G401 (cell line): ENCODE measurements at regions not wholly inside any gene's neighbourhood (a gene's known extent, or its start where the extent isn't known, plus 50 kb on each side); places are given as distances from the start of the nearest gene placed in this dataset.

Source experiments
- DNase-seq: peaks from one replicate; pipeline ENCODE4 v3.0.0-alpha.2; 2015; ENCODE audit warnings: low spot score
- in situ Hi-C: cut with HindIII; loops from 2 replicates; pipeline ENCODE4 v1.10.0; 2016; ENCODE audit warnings: low sequenced_read_pairs, mixed read lengths

- no peak for DNase-seq
Measured at GRCh38 chr2:37468170-37468569, 123.7 kb downstream of the QPCT start.

DNA sequence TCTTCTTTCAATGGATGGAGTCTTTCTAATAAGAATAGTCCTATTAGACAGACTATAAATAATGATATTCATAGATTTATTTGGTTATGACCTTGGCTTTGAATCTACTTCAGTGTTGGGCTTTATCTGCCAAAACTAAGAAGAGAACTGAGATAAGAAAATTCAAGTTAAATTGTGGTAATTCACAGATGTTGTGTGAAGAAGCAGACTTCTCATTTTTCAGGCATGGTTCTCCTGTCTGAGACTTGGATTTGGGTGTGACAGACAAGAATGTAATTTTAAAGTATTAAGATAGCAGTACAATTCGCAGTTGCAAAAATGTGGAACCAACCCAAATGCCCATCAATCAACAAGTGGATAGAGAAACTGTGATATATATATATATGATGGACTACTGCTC lies 124.7 kb downstream of the QPCT start:
- no peak for DNase-seq
- in situ Hi-C loops = no loop called here

More at GRCh38 chr2:37468170-37468569, 123.7 kb downstream of the QPCT start:
- in situ Hi-C loops = no loop called here

GRCh38 chr2:37471104-37471503 lies 126.7 kb downstream of the QPCT start:
- in situ Hi-C loops = no loop called here

GRCh38 chr2:37471994-37472393 lies 127.6 kb downstream of the QPCT start:
- in situ Hi-C loops = no loop called here
- DNase-seq = no peak

More at GRCh38 chr2:37471104-37471503, 126.7 kb downstream of the QPCT start:
- no peak for DNase-seq

DNA sequence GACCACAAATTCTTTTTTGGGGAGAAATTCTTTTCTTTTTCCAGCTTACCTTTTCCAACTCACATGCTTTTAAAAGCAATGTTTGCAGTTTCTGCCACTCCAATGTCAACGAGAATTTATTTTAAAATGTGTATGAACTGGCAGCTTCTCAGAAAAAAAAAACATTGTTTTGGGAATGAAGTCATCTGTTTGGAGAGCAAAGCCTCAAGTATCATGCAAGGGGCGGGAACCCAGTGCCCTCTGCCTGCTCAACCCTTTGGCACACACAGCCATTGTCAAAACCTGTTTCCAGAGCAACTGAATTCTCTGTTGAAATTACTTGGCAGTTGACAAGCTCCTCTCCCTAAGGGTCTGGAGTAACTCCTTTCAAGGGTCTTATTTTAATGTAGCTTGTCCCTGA lies 128.5 kb downstream of the QPCT start:
- in situ Hi-C loops = no loop called here
- DNase-seq = no peak

DNA sequence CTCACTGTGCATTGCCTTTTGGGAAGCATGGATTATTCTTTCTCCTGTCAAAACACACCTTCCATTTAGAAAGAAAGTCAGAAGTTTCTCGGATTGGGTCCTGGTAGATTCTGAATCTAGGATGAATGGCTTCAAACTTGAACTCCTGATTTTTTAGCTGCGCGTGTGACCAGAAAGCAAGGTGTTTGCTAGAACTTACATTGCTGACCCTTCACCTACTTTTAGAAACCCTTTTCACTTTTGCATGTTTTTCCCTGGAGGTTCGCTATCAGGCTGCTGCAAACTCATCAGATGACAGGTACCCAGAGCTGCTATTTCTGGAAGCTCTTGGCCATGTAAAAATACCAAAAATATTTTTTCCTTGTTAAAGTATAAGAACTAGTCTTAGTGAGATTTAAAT lies 132.0 kb downstream of the QPCT start:
- no peak for DNase-seq
- in situ Hi-C loops = no loop called here

- in situ Hi-C loops = no loop called here
- no peak for DNase-seq
Measured at GRCh38 chr2:37477921-37478320, 133.5 kb downstream of the QPCT start.

GRCh38 chr2:37481244-37481643 lies 136.8 kb downstream of the QPCT start:
- in situ Hi-C loops = no loop called here
- no peak for DNase-seq

- in situ Hi-C loops = no loop called here
Measured at GRCh38 chr2:37489041-37489456, 144.6 kb downstream of the QPCT start.

GRCh38 chr2:37489536-37489935 lies 145.1 kb downstream of the QPCT start:
- DNase-seq = no peak
- in situ Hi-C loops = no loop called here

More at GRCh38 chr2:37489041-37489456, 144.6 kb downstream of the QPCT start:
- no peak for DNase-seq

- in situ Hi-C loops = no loop called here
- DNase-seq = no peak
Measured at GRCh38 chr2:37493425-37493824, 149.0 kb downstream of the QPCT start.

DNA sequence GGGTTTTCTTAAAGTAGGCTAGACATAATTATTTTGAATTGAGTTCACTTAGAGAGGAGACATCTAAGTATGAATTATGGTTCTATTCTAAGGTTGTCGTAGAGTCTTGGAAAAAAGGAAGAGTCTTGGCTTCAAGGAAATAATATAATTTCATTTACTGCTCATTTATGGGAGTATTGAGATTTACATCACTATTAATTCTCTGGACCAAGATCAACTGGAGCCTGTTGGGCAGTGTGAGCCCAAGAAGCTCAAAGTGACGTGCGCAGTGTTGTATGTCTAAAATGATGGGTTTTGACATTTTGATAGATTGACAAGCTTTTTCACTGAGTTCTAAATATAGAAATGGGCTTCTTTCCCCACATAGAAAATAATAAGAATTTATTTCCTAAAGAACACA lies 154.7 kb downstream of the QPCT start:
- DNase-seq = no peak
- in situ Hi-C loops = no loop called here

- DNase-seq = no peak
- in situ Hi-C loops = no loop called here
Measured at GRCh38 chr2:37500031-37500430, 155.6 kb downstream of the QPCT start.

- DNase-seq = no peak
- in situ Hi-C loops = no loop called here
Measured at GRCh38 chr2:37501113-37501512, 156.7 kb downstream of the QPCT start.

DNA sequence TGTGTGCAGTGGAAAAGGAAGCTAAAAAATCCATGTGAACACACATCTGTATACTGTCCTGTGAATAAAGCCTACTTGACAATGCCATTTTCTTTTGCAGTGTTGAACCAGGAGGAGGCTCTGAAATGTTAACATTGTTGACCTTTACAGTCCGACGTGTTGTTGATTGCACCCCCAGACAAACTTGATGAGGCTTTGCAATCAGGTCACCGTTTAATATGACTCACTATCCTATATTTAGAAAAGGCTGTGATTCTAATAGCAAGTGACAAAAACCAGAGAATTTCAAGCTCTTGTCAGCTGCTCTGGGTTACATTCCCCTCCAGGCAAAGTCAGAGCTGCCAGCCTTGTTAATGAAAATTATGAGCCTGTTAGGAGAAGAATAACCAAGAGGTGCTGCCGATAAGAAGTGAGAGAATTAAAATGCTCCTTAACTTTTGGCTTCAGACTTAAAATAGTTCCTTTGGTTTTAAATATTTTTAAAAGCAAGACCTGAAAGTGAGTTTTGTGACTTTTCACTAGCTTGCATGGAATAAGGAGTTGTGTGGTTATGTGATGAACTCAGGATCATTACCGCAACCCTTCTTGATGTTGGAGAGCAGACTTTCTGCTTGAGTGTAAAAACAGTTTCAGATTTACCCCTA lies 162.1 kb downstream of the QPCT start:
- in situ Hi-C loops = no loop called here
- no peak for DNase-seq

GRCh38 chr2:37507051-37507410 lies 162.6 kb downstream of the QPCT start:
- in situ Hi-C loops = no loop called here
- DNase-seq = no peak

DNA sequence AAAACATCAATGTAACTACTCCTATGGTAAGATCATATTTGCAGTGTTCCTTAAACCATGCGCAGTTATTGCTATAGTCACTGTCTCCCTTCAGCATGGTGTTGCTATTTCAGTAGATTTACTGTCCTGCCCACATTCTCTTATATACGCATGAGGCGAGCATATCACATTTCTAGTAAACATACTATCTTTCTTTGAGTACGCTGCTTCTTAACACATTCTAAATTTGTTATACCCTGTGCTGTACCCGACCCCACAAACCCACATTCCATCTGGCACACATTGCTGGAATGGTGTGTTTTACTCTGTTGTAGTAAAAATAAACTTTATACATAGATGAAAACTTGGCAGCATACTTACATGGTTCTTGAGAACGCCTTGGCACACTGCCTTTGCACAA lies 163.3 kb downstream of the QPCT start:
- no peak for DNase-seq
- in situ Hi-C loops = no loop called here

DNA sequence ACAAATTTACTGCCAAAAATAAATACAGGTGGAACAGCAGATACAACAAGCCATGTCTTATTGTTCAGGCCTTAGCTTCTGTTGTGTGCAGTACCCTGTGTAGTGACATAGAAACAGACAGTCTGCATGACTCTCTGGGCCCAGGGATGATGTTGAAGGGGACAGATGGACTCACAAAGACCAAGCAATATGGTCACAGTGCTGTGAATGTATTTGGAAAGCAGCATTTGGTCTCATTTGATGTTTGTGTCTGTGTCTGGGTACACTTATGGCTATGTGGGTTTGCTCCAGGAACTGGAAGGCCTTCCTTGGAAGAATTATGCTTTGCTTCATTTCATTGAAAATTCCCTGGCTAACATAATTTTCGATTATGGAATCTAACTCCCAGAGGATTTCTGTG lies 158.5 kb downstream of the CDC42EP3 start:
- no peak for DNase-seq
- in situ Hi-C loops = no loop called here

DNA sequence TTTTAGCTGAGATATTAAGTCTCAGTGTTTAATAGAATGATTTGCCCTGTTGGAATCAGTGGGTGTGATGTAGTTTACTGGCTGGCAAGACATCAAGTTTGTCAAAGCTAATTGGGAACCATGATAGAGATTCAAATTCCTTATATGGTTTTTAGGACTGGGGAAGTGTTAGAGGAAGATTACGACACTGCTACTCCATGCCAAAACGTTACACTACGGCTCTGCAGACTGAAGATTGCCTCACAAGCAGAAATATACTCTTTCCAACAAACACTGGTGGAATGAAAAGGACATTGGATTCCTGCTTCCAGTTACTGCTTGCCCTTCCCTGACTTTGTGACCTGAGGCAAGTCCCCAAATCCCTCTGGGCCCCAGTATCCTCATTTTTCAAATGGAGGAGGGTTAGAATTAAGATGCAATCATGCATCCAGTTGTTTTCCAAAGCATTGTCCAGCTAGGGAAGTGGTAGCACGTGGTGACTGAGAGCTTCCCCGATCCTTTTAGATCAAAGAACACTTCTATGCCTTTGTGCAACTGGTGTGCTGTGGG lies 147.6 kb downstream of the CDC42EP3 start:
- DNase-seq = no peak
- in situ Hi-C loops = no loop called here

DNA sequence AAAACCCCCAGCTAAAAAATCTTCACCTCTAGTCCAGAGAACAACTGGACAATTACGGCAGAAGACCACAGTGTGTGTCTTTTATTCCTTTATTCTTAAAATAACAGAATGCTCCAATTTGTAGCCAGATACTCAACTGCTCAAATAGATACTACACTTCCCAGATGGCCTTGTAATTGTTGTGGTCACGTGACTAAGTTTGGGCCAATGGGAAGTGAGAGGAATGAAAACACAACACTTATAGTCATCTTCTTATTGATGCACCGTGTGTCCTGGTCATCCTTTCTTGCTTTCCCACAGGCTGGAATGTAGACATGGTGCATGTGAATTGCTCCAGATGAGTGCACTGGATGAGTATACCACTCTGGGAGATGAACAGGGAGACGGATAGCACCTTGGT lies 145.1 kb downstream of the CDC42EP3 start:
- DNase-seq = no peak
- in situ Hi-C loops = no loop called here

GRCh38 chr2:37526856-37527255 lies 144.6 kb downstream of the CDC42EP3 start:
- in situ Hi-C loops = no loop called here
- DNase-seq = no peak
